Dermis microvascular lymphatic vessel endothelial cell (primary cell): ENCODE measurements at regions not wholly inside any gene's neighbourhood (a gene's known extent, or its start where the extent isn't known, plus 50 kb on each side); places are given as distances from the start of the nearest gene placed in this dataset.
A peak's percentile ranks its signal among the peaks of the same experiment; 100 is the strongest.

Experiments
- DNase-seq, 2 donors: peaks; one replicate each; pipeline versions ENCODE4 v3.0.0 to v3.0.0-alpha.2; 2010; ENCODE audit warnings: low read depth in 2 of 2

DNA sequence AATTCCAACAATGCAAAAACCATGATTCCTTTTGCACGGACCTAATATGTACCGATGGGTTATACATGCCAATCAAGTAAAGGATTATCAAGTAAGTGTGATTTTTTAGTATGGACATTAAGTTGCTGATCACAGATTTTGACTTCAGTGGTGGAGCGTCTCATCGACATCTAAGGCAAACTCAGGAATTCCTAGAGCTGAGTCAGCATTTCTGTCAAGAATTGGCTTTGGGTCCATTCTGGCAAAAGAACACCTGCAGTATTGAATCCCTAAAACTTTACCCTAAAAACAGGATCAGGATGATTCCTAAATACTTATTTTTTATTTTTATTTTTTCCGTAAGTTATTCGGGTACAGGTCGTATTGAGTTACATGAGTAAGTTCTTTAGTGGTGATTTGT lies 83.6 kb downstream of the HPGD start:
- no peak for DNase-seq

DNA sequence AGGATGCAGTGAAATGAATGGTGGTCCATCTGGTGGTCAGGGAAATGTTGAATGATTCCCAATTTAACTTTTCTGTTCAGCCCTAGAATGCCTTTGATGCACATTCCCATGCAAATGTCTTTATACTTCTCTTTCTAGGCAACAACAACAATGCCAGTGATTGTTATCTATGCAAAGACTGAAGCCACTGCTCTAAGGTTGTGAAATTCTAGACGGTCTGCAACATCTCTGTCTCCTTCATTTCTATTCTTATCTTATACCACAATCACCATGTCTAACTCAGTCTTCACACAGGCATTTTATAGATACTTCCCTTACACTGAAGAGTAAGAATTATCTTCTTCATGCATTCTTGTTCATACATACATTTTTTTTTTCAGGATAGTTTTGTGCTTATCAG lies 84.5 kb downstream of the HPGD start:
- no peak for DNase-seq

DNA sequence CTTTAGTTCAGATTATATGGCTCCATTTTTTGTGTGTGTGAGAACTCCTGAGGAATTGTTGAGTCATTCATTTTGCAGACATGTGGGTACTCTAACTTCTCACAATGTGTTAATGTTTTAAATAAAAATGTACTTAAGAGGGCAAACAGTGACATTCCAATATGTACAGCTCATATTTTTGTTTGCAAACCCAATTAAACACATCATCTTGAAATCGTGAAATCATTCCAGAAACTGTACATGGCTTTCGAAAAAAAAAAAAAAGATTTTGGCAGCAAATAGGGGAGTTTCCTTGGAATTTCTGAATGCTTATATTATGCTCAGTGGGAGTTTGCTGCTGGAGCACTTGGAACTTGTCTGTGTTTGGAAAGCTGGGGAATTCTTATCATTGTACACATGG lies 85.0 kb downstream of the HPGD start:
- peak in 1 of 2 donors; percentile 5 for DNase-seq

DNA sequence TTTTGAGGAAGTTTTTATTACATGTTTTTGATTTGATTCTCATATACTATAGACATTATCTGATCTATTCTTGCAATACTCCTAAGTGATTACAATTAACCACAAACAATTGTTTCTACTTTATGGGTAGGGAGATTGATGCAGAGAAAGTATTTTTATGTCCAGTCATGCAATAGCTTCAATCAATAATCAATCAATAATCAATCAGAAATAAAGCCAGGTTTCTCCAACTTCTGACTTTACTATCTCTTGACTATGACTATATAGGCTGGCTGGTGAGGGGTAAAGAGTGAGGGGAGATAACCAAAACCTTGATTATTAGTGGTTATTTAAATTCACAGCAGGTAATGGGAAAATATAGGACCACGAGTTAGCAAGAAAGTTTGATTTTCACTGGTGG lies 85.9 kb downstream of the HPGD start:
- no peak for DNase-seq

DNA sequence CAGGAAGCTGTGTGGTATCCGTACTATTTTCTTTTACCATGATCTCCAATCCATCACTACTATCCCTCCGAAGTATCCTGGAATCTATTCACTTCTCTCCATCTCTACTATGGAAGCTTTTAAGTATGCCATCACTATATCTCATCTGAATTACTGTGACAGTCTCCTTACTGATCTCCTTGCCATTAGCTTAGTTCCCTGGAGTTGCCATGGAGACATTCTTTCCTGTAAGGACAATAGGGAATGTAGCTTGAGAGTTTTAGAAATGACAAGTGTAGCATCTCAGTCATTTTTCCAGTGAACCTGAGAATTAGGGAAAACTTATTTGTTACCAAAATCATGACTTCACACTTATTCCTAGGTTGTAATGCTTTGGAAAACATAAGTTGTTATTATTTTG lies 86.3 kb downstream of the HPGD start:
- no peak for DNase-seq

DNA sequence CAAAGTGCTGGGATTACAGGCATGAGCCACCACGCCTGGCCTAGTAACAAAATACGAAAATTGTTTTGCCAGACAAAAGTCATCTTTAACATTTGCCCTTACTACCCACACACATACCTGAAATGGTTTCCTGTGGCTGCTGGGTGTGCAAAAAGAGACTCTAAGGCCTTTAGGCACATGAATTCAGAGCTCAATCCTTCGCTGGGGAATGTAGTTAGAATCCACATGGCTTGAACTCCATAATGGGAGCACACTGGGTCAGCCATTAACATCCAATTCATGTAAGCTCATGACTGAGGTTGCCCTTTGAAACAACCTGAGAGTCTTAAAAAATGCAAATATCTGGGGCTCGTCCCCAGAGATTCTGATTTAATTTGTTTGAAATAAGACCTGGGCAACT lies 87.8 kb downstream of the HPGD start:
- no peak for DNase-seq

DNA sequence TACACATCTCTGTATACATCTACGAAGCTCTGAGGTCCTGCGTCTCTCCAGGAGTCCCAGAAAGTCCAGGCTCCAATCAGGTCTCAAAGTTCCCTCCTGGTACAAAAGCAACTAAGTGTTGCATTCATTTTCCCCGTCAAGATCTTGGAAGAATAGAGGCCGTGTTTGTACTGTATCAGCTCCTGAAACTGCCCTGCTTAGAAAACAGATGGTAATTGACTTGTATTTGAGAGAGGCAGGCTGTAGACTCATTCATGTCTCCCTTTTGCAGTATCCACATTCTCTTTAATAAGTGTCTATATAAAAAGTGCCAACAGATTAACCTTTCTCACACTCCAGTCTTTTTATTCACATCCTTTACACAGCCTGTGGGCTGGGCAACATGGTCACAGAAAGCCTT lies 91.7 kb downstream of the HPGD start:
- DNase-seq, result no peak

DNA sequence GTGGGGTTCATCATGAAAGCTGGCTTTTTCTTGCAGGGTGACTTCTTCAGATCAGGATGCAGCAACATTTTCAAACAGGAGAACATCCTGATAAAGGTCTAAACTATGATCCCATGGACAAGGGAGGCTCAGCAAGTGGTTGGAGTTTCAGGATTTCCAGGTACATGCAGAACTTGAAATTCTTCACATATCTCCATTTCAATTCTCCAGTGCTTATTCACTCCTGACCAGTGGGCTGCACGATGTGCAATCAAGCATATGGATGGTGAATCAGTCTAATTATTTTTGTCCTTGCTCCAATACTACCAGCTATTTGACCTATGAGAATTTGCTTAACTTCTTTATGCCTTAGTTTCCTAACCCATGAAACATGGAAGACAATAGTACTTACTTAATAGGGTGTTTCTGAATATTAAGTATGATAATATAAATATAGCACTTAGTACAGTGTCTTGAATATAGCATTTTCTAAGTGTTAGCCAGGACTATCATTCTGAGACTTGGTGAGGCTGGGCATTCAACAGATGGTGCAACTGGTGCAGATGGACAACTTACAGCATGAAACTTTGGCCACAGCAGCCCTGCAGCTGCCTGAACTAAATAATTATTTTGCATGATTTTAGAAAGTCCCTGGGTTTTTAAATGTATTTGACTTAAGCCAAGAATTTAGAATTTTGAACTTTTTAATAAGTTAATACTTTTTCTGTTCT lies 92.4 kb downstream of the HPGD start:
- no peak for DNase-seq

DNA sequence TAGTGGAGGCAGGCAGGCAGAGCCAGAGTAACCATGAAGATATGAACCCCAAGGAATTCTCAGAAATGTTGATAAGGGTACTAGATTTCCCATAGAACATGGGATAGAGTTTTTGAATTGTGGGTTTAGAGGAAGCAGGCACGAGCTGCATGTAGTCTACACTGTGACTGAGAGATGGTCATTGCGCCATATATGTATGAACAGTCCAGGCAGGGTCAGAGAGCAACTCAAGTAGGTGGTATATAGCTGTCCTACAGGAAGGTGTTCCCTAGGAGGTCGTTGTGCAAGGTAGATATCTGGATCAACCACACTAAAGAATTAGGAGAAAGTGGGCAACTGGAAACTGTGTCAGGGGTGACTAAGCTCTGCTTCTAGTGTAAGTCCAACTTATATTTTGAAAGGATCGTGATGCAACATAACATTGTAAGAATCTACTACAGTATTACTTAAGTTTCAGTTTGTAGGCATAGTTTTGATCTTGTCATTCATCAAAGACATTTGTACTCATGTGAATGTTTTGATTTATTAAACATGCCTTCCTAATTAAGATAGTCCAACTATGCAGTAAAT lies 94.6 kb downstream of the HPGD start:
- DNase-seq, result no peak

DNA sequence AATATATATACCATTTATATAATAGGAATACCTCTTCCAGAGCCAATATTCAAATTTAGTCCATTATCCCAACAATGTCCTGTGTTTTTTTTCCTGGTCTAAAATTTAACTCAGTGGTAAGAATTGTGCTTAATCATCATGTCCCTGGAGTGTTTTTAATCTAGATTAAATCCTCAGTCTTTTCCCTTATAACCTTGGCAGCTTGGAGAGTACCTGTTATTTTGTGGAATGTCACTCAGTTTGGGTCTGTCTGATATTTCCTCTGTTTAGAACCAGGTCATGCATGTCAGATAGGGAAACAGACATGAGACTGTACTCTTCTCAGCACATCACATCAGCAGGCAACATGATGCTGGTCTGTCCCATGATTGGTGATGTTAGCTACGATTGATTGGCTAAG lies 96.6 kb downstream of the HPGD start:
- no peak for DNase-seq

DNA sequence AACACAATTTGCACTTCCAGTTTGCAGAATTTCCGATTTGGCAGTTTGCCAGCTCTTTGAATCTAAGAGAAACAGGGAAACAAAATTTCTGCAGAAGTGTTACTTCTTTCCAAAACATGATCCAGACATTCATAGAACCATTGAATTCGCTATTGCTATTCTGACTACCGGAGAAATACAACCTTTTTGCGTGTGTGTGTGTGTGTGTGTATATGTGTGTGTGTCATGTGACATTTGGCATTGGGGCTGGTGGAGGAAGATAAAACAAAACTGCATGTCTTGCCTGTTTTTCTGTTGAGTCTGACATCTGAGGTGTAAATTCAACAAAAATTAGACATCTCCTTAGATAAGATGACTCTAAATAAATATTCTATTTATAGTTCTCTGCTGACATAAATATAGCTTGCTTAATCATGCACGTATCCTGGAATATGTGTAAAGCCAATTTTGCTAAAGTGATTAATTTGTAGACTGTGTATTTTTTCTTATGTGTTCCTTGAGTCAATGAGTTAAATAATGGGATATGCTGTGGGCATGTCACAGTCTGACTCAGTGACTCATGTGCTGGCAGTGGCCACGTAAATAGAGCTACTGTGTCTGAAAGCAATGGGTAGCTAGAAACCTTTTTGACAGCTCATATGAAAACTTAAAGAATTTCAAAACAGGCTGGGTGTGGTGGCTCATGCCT lies 98.9 kb downstream of the HPGD start:
- peak; percentile 14 to 29 for DNase-seq

DNA sequence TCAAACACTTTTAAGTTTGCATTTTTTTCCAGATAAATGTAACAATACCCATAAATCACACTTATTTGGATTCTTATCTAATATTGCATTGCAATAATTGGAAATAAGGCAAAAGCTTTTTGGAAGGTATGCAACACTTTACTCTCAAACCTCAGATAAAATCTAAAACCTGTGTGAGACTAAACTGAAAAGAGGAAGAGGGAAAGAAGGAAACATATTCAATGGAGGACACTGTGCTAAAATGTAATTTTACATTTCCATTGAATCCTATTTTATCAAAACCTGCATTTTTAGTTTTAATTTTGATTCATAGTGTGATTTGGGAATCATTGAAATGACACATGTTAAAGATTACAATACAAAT lies 99.4 kb downstream of the HPGD start:
- no peak for DNase-seq

DNA sequence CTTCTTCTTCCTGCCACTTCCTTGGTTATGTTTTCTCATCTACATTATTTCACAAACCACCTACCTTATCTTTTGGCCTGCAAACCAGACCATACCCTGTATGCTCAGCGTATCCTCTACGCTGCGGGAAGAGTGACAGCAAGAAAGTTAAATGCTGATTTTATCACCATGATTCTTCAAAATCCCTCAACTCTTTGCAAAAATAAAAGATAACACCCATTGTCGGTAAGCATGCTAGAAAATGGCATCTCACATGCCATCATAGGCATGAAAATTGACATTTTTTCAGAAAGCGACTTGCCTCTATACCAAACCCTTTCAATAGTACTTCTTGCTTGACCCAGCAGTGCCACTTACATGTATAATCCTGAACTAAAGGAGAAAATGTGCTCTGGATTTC lies 102.0 kb downstream of the HPGD start:
- no peak for DNase-seq

DNA sequence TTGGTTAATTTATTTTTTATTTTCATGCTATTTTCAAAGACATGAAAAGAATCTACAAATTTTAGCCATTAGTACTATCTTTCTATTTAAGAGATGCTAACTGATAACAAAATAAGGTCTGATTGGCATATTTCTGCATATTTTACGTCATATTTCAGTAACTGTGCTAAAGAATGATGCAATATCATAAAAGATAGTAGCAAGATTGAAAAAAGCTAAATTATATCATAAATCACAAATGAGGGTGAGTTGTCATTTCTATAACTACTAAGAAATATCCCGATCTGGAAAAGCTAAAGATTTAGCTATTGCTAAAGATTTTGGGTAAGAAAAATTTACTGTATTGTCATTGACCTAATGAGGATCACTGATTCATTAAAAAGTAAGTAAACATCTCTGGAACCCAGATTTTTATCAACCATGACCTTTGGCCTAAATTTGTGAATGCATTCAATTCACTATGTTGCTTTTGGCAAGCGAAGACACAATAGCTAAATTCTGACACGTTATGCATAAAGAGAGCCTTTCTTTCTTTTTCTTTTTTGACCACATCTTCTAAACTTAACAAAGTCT lies 103.6 kb downstream of the HPGD start:
- DNase-seq, result no peak

DNA sequence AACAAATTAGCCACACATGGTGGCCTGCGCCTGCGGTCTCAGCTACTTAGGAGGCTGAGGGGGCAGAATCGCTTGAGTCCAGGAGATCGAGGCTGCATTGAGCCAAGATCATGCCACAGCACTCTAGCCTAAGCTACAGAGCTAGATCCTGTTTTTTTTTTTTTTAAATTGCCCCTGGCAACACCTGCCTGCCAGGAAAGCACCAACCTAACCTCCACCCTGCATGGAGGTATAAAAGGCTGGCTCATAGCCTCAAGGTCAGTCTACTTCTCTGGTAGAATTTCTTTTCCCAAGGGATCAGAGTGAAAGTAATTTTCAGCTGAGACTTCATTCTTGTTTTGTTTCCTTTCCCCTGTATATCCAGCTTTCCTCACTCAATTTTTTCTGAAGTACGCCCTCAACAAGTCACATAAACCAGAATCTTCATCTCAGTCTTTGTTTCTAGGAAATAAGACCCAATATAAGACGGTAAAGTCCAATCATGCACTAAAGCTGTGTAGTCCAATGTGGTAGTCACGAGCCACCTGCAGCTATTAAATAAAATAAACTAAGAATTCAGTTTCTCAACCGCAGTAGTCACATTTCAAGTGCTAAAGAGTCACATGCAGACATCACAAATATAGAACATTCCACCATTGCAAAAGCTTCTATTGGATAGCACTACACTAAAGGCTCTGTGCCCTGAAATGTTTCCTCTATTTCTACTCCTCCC lies 113.3 kb downstream of the HPGD start:
- no peak for DNase-seq

DNA sequence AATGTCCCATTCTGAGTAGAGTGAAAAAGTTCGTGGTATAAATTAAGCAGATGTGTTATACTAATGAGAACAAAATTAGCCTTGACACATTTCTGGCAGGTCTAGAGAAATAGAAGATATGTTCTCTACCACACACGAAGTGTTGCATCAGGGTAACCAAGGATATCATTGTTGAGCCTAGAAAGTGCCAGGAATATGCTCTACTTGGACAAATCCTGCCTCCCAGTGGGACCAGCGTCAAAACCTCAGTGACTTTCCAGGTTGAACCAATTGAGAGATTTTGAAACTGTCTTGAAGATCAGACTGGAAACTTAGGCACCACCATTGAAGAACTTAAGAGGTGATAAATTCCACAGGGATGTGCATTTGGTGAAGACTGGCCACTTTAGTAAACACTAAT lies 115.9 kb downstream of the HPGD start:
- DNase-seq, result no peak

DNA sequence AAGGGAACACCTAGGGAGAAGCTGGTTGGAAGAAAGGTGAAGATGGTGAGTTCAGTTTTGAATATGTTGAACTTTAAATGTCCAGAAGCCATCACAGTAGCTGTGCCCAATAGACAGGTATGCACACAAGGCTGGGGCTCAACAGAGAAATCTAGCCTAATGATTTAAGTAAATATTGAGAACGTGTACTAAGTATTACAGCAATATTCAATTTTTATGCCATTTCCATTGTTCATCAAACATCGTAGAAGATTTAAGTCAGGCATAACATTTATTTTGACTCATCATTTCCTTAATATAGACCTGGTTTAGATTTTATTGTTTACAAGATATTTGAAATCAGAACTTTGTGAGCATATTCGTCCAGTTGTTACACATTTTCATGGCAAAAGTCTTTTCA lies 116.4 kb downstream of the HPGD start:
- DNase-seq, result no peak

DNA sequence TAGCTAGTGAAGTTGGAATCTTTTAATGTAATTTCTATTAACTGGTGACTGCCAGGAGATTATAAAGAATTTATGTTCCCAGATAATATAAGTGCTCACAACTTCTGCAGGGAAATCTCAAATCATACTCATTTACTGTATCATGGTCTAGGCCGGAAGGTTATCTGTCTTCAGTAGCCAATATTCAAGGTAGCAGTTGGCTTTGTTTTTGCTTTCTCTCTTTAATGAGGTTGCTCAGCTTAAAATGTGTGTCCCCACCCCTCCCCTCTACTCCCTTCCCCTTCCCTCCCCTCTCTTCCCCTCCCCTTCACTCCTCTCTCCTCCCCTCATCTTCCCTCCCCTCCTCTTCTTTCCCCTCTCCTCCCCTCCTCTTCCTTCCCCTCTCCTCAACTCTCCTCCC lies 117.6 kb downstream of the HPGD start:
- no peak for DNase-seq

DNA sequence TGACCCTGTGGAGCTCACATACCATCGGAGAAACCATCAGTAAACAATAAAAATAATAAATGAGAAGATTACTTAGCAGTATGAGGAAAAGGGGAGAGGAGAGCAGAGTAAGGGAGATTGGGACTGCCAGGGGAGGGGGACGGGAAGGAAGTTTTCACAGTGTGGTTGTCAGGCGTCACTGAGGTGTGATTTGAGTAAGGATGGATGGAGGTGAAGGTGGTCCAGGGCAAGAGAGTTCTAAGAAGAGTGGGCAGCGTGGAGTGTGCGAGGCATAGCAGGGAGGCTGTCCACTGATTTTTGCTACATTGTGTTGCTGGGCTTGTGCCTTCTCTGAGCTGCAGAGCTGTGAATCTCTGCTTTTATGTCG lies 119.1 kb downstream of the HPGD start:
- no peak for DNase-seq

DNA sequence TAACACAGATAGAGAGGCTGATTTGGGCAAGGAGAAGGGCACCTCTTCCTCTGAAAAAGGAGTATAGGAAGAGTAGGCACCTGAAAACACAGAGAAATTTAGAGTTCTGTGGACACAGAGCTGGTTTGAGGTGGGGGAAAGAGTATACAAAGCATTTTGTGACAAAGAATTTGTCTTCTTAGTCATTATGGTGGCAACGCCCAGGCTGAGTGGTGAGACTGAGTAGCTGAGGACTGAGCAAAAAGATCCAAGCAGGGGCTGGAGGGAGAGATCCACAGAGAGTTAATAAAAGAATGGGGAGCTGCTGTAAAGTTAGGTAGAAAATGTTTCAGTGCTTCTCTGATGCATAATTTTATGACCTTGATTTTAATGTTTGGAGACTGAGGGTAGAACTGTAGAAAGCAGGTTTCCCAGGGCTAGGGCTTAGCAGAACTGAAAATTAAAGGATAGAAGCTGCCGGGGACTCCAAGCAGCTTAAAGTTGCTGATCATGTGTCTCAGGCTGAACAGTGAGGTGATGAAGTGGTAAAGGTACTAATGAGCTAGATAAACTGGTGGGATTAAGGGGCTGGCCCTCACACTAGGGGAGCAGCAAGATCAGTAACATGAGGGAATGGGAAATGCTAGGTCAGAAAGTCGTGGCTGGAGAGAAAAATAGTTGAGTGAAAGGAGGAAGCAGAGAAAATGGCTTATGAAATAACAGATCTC lies 118.9 kb downstream of the CEP44 start:
- DNase-seq, result no peak

DNA sequence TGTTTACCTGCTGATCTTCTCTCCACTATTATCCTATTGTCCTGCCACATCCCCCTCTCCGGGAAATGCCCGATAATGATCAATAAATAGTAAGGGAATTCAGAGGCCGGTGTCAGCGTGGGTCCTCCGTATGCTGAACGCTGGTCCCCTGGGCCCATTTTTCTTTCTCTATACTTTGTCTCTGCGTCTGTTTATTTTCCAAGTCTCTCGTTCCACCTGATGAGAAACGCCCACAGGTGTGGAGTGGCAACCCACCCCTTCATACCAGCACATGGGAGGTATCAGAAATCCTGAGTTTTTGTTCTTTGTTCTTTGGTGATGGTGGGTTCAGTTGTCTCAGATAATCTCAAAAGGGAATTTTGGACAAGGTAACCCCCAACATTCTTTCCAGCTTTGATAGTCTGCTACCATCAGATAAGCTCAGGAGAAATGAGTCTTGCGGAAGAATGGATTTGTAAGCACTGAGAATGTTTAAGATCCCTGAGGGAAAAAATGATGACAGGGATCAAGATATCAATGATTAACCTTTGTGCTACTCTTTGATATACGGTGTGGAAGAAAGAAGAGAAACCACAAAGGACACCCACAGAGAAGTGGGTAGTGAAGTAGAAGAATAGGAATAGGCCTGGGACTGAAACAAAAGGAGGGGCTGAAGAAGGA lies 117.9 kb downstream of the CEP44 start:
- DNase-seq, result no peak
